BE2C (cell line): ENCODE measurements at regions not wholly inside any gene's neighbourhood (a gene's known extent, or its start where the extent isn't known, plus 50 kb on each side); places are given as distances from the start of the nearest gene placed in this dataset.

Experiments
- DNase-seq: peaks from one replicate; pipeline ENCODE4 v3.0.0-alpha.2; 2020
- H3K27me3 ChIP-seq: fragments of 250-450 bp; sonication (Bioruptor Pico); 2 replicates; pipeline ENCODE4 v1.5.1; 2020; ENCODE audit warnings: mild to moderate bottlenecking
- H3K36me3 ChIP-seq: fragments of 250-450 bp; sonication (Bioruptor Pico); 2 replicates; pipeline ENCODE4 v1.5.1; 2020; ENCODE audit warnings: mild to moderate bottlenecking
- H3K4me1 ChIP-seq: fragments of 250-450 bp; sonication (Bioruptor Pico); 2 replicates; pipeline ENCODE4 v1.5.1; 2020
- H3K4me3 ChIP-seq: 2 replicates; pipeline ENCODE4 v1.5.1; 2011; ENCODE audit warnings: low read depth, low read length
- H3K9me3 ChIP-seq: fragments of 250-450 bp; sonication (Bioruptor Pico); 2 replicates; pipeline ENCODE4 v1.5.1; 2020
- TF ChIP-seq, protein P1 (sequence below): IDR thresholded peaks from 2 replicates; pipeline ENCODE4 v1.5.1; 2012; ENCODE audit warnings: mild to moderate bottlenecking, low read depth, low read length

- 0 out of 2 replicates have a peak, but pooled peaks cover 5% of the 10 kb centered on the region for H3K27me3 ChIP-seq
- TF ChIP-seq, protein P1, sequence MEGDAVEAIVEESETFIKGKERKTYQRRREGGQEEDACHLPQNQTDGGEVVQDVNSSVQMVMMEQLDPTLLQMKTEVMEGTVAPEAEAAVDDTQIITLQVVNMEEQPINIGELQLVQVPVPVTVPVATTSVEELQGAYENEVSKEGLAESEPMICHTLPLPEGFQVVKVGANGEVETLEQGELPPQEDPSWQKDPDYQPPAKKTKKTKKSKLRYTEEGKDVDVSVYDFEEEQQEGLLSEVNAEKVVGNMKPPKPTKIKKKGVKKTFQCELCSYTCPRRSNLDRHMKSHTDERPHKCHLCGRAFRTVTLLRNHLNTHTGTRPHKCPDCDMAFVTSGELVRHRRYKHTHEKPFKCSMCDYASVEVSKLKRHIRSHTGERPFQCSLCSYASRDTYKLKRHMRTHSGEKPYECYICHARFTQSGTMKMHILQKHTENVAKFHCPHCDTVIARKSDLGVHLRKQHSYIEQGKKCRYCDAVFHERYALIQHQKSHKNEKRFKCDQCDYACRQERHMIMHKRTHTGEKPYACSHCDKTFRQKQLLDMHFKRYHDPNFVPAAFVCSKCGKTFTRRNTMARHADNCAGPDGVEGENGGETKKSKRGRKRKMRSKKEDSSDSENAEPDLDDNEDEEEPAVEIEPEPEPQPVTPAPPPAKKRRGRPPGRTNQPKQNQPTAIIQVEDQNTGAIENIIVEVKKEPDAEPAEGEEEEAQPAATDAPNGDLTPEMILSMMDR = no peak
- DNase-seq = no peak
- H3K36me3 ChIP-seq = no peaks in the 10 kb centered on the region
- H3K4me3 ChIP-seq = no peak overlapping the region
- peaks cover 3% of the 10 kb centered on the region for H3K4me1 ChIP-seq
- 0 out of 2 replicates have a peak, but pooled peaks cover 7% of the 10 kb centered on the region for H3K9me3 ChIP-seq
Measured at GRCh38 chr2:236947294-236947693, 138.4 kb upstream of the COPS8 start.

GRCh38 chr2:236947896-236948295, 137.8 kb upstream of the COPS8 start:
- 0 out of 2 replicates have a peak, but pooled peaks cover 7% of the 10 kb centered on the region for H3K9me3 ChIP-seq
- H3K27me3 ChIP-seq = 0 out of 2 replicates have a peak, but pooled peaks cover 5% of the 10 kb centered on the region
- H3K4me1 ChIP-seq = peaks cover 3% of the 10 kb centered on the region
- no peak overlapping the region for H3K4me3 ChIP-seq
- DNase-seq = no peak
- no peaks in the 10 kb centered on the region for H3K36me3 ChIP-seq
- TF ChIP-seq, protein P1 = no peak

GRCh38 chr2:236949089-236949905, 136.4 kb upstream of the COPS8 start:
- Histone ChIP-seq H3K36me3 (no peaks in the 10 kb centered on the region), H3K4me1 (no peaks in the 10 kb centered on the region), H3K4me3 (no peak overlapping the region), H3K27me3 (peaks cover under 1% of the 10 kb centered on the region; the same call in 1 of the 2 replicates), H3K9me3 (0 out of 2 replicates have a peak, but pooled peaks cover 7% of the 10 kb centered on the region)
- no peak for DNase-seq
- TF ChIP-seq, protein P1 = no peak

- TF ChIP-seq, protein P1 = no peak
- no peaks in the 10 kb centered on the region for H3K4me1 ChIP-seq
- H3K4me3 ChIP-seq = no peak overlapping the region
- peaks cover 3% of the 10 kb centered on the region; the same call in 1 of the 2 replicates for H3K27me3 ChIP-seq
- DNase-seq = no peak
- 0 out of 2 replicates have a peak, but pooled peaks cover 7% of the 10 kb centered on the region for H3K9me3 ChIP-seq
- H3K36me3 ChIP-seq = no peaks in the 10 kb centered on the region
Measured at GRCh38 chr2:236951830-236952475, 133.7 kb upstream of the COPS8 start.

DNA sequence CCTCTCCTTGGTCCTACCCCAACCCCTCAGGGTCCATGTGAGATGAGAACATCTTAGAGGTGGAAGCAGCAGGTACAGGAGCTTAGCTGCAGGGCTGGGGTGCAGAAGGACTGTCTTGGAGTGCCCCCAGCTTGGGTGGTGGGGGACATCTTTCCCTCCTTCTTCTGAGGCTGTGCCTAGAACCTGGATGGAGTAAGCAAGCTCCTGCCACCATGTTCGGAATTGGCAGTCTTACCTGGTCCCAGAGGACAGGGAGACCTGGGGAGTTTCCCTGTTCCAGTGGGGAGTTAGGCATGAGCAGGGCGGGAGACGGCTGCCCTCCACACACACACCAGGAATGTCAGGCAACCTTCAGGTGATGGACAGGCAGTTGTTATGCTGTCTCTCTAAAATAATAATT, 131.0 kb upstream of the COPS8 start:
- TF ChIP-seq, protein P1 = no peak
- DNase-seq = no peak
- H3K4me3 ChIP-seq = no peak overlapping the region
- 0 out of 2 replicates have a peak, but pooled peaks cover 7% of the 10 kb centered on the region for H3K9me3 ChIP-seq
- no peaks in the 10 kb centered on the region for H3K36me3 ChIP-seq
- H3K4me1 ChIP-seq = no peaks in the 10 kb centered on the region
- peaks cover 3% of the 10 kb centered on the region; the same call in 1 of the 2 replicates for H3K27me3 ChIP-seq
